GM06990 (cell line): ENCODE measurements at regions not wholly inside any gene's neighbourhood (a gene's known extent, or its start where the extent isn't known, plus 50 kb on each side); places are given as distances from the start of the nearest gene placed in this dataset.
"Not testable (repeated sequence)": the region's sequence is repeated elsewhere in the genome, so short reads cannot be mapped to it uniquely, and the experiment has no call there.

Source experiments
- DNase-seq: peaks from one replicate; pipeline ENCODE4 v3.0.0-alpha.2; 2011; ENCODE audit not compliant: insufficient read length; ENCODE audit errors: extremely low read depth
- H3K27me3 ChIP-seq: replicated peaks from 2 replicates; pipeline ENCODE4 v1.6.0; 2011; ENCODE audit warnings: low read length; ENCODE audit not compliant: control insufficient read depth, insufficient read depth
- H3K36me3 ChIP-seq: 2 replicates; pipeline ENCODE4 v1.5.1; 2011; ENCODE audit warnings: low read length; ENCODE audit not compliant: control insufficient read depth, insufficient read depth
- H3K4me3 ChIP-seq: replicated peaks from 2 replicates; pipeline ENCODE4 v1.5.1; 2011; ENCODE audit warnings: low read depth, mild to moderate bottlenecking, control low read depth, low read length
- CTCF ChIP-seq: IDR thresholded peaks from 2 replicates; pipeline ENCODE4 v1.5.1; 2011; ENCODE audit warnings: low read length, control low read depth, mild to moderate bottlenecking, inconsistent platforms; ENCODE audit not compliant: insufficient read depth, poor library complexity, severe bottlenecking

GRCh38 chr5:13348568-13348967 lies 595.9 kb downstream of the DNAH5 start:
- no peak for TF ChIP-seq CTCF
- DNase-seq: no peak

GRCh38 chr5:13346401-13346800 lies 598.1 kb downstream of the DNAH5 start:
- H3K36me3 ChIP-seq: no peaks in the 10 kb centered on the region
- H3K4me3 ChIP-seq: no peak overlapping the region
- TF ChIP-seq CTCF: no peak
- no peak for DNase-seq
- H3K27me3 ChIP-seq: no peaks in the 10 kb centered on the region

More at GRCh38 chr5:13348568-13348967, 595.9 kb downstream of the DNAH5 start:
- Histone ChIP-seq H3K27me3 (no peaks in the 10 kb centered on the region), H3K36me3 (no peaks in the 10 kb centered on the region), H3K4me3 (no peak overlapping the region)

- DNase-seq: no peak
- no peaks in the 10 kb centered on the region for H3K27me3 ChIP-seq
- TF ChIP-seq CTCF: no peak
- H3K4me3 ChIP-seq: no peak overlapping the region
- H3K36me3 ChIP-seq: no peaks in the 10 kb centered on the region
Measured at GRCh38 chr5:13339093-13339492, 605.4 kb downstream of the DNAH5 start.

GRCh38 chr5:13335026-13335425 lies 609.5 kb downstream of the DNAH5 start:
- H3K27me3 ChIP-seq, DNase-seq, H3K4me3 ChIP-seq, H3K36me3 ChIP-seq: not testable (repeated sequence)

- no peak for TF ChIP-seq CTCF
- no peak for DNase-seq
- no peak overlapping the region for H3K4me3 ChIP-seq
- no peaks in the 10 kb centered on the region for H3K36me3 ChIP-seq
- H3K27me3 ChIP-seq: no peaks in the 10 kb centered on the region
Measured at GRCh38 chr5:13331585-13331984, 612.9 kb downstream of the DNAH5 start.

- Histone ChIP-seq H3K36me3 (no peaks in the 10 kb centered on the region), H3K27me3 (no peaks in the 10 kb centered on the region), H3K4me3 (no peak overlapping the region)
- DNase-seq: no peak
- TF ChIP-seq CTCF: no peak
Measured at GRCh38 chr5:13328316-13328715, 616.2 kb downstream of the DNAH5 start.
